IMR-90 (cell line): ENCODE measurements at regions not wholly inside any gene's neighbourhood (a gene's known extent, or its start where the extent isn't known, plus 50 kb on each side); places are given as distances from the start of the nearest gene placed in this dataset.

Experiments used
- ATAC-seq: fragments of 200-7000 bp; cut with Tn5 transposase; 2 replicates; pipeline ENCODE4 v1.9.1; 2020; ENCODE audit warnings: low read depth, mild to moderate bottlenecking, moderate library complexity
- BruUV-seq: library from RNA; stranded (reverse); fragments of 400-500 nt; replicated peaks from 2 replicates; lab custom pipeline; 2021; lab: Mats Ljungman, UMichigan
- CTCF ChIA-PET: fragments of 300-600 bp; formaldehyde crosslinking; extraction: SDS; loops from one replicate; lab custom pipeline; 2021; ENCODE audit warnings: antibody characterized with exemption; lab: Yijun Ruan, JAX
- POLR2A ChIA-PET: fragments of 300-600 bp; sonication (Branson Sonifier 250); formaldehyde crosslinking; loops from one replicate; lab custom pipeline; 2022; ENCODE audit warnings: antibody characterized with exemption; ENCODE audit not compliant: unreplicated experiment; lab: Charles Lee
- DNase-seq: peaks from one replicate; pipeline ENCODE4 v3.0.0; 2013
- H2AFZ ChIP-seq: replicated peaks from 2 replicates; pipeline ENCODE3; 2013; ENCODE audit warnings: low read length, mild to moderate bottlenecking; ENCODE audit not compliant: poor library complexity
- H2AK5ac ChIP-seq: 2 replicates; pipeline ENCODE4 v1.6.1; 2013; ENCODE audit warnings: low read depth, low read length, inconsistent platforms
- H2AK9ac ChIP-seq: replicated peaks from 2 replicates; pipeline ENCODE3; 2013; ENCODE audit warnings: mild to moderate bottlenecking, low read depth, low read length, moderate library complexity; ENCODE audit not compliant: poor library complexity
- H2BK120ac ChIP-seq: 2 replicates; pipeline ENCODE4 v1.6.1; 2013; ENCODE audit warnings: low read depth, low read length, inconsistent platforms
- H2BK15ac ChIP-seq: 3 replicates; pipeline ENCODE4 v1.6.1; 2013; ENCODE audit warnings: low read depth, low read length, inconsistent platforms
- H2BK20ac ChIP-seq: 2 replicates; pipeline ENCODE4 v1.6.1; 2013; ENCODE audit warnings: low read depth, mild to moderate bottlenecking, inconsistent platforms, low read length, moderate library complexity
- H2BK5ac ChIP-seq: 2 replicates; pipeline ENCODE4 v1.6.1; 2013; ENCODE audit warnings: mild to moderate bottlenecking, low read depth, low read length, inconsistent platforms; ENCODE audit not compliant: poor library complexity, severe bottlenecking
- H3K14ac ChIP-seq: replicated peaks from 2 replicates; pipeline ENCODE4 v1.6.1; 2013; ENCODE audit warnings: low read depth, low read length, inconsistent platforms
- H3K18ac ChIP-seq: 2 replicates; pipeline ENCODE4 v1.6.1; 2013; ENCODE audit warnings: low read depth, low read length, control low read depth
- H3K23ac ChIP-seq: 2 replicates; pipeline ENCODE4 v1.6.1; 2013; ENCODE audit warnings: low read depth, low read length, inconsistent platforms
- H3K27ac ChIP-seq: 2 replicates; pipeline ENCODE4 v1.5.1; 2013; ENCODE audit warnings: mild to moderate bottlenecking, control low read depth, low read length; ENCODE audit not compliant: insufficient read depth
- H3K27me3 ChIP-seq: 2 replicates; pipeline ENCODE4 v1.6.1; 2013; ENCODE audit warnings: low read length; ENCODE audit not compliant: control insufficient read depth, insufficient read depth
- H3K36me3 ChIP-seq: 2 replicates; pipeline ENCODE4 v1.6.1; 2013; ENCODE audit warnings: low read length, mixed read lengths; ENCODE audit not compliant: control insufficient read depth, insufficient read depth
- H3K4ac ChIP-seq: 2 replicates; pipeline ENCODE4 v1.6.1; 2013; ENCODE audit warnings: low read depth, low read length, inconsistent platforms
- H3K4me1 ChIP-seq: 2 replicates; pipeline ENCODE4 v1.6.1; 2013; ENCODE audit warnings: low read length, mixed read lengths; ENCODE audit not compliant: control insufficient read depth, insufficient read depth
- H3K4me2 ChIP-seq: 2 replicates; pipeline ENCODE4 v1.6.1; 2013; ENCODE audit warnings: low read depth, mild to moderate bottlenecking, control low read depth, low read length, moderate library complexity
- H3K4me3 ChIP-seq: 2 replicates; pipeline ENCODE4 v1.5.1; 2013; ENCODE audit warnings: low read depth, mild to moderate bottlenecking, control low read depth, low read length, moderate library complexity; ENCODE audit not compliant: insufficient read depth
- H3K56ac ChIP-seq: 2 replicates; pipeline ENCODE4 v1.6.1; 2013; ENCODE audit warnings: low read length, inconsistent platforms; ENCODE audit not compliant: insufficient read depth; ENCODE audit errors: extremely low read depth
- H3K79me1 ChIP-seq, 2 experiments: 2 replicates each; pipeline ENCODE4 v1.6.1; 2013; ENCODE audit warnings: low read length in 2 of 2, inconsistent platforms in 1 of 2, low read depth in 1 of 2
- H3K9ac ChIP-seq: 2 replicates; pipeline ENCODE4 v1.6.1; 2013; ENCODE audit warnings: low read depth, low read length, control low read depth
- H3K9me1 ChIP-seq: 2 replicates; pipeline ENCODE4 v1.6.1; 2013; ENCODE audit warnings: low read length, inconsistent platforms; ENCODE audit not compliant: insufficient read depth
- H3K9me3 ChIP-seq: 2 replicates; pipeline ENCODE4 v1.6.1; 2013; ENCODE audit warnings: low read length; ENCODE audit not compliant: control insufficient read depth, insufficient read depth
- H4K20me1 ChIP-seq: 2 replicates; pipeline ENCODE4 v1.6.1; 2013; ENCODE audit warnings: low read length, inconsistent platforms; ENCODE audit not compliant: insufficient read depth
- H4K5ac ChIP-seq: 2 replicates; pipeline ENCODE4 v1.6.1; 2013; ENCODE audit warnings: mild to moderate bottlenecking, low read depth, low read length, control low read depth
- H4K8ac ChIP-seq, 2 experiments: 2 replicates each; pipeline ENCODE4 v1.6.1; 2013; ENCODE audit warnings: low read depth in 2 of 2, low read length in 2 of 2, control low read depth in 1 of 2, inconsistent platforms in 1 of 2
- H4K91ac ChIP-seq: 2 replicates; pipeline ENCODE4 v1.6.1; 2013; ENCODE audit warnings: low read depth, low read length, inconsistent platforms; ENCODE audit not compliant: insufficient read depth
- BHLHE40 ChIP-seq: fragments of 150-350 bp; IDR thresholded peaks from 2 replicates; pipeline ENCODE4 v1.6.1; 2016; ENCODE audit warnings: mild to moderate bottlenecking, low read depth, low read length
- FOS ChIP-seq: fragments of 150-350 bp; IDR thresholded peaks from 2 replicates; pipeline ENCODE4 v1.6.1; 2016; ENCODE audit warnings: low read depth, low read length
- MAFK ChIP-seq: IDR thresholded peaks from 2 replicates; pipeline ENCODE4 v1.6.1; 2012; ENCODE audit warnings: low read depth, low read length, improper control_type of control experiment
- MAZ ChIP-seq: IDR thresholded peaks from 2 replicates; pipeline ENCODE4 v1.6.1; 2012; ENCODE audit warnings: low read depth, mild to moderate bottlenecking, low read length, improper control_type of control experiment, moderate library complexity, borderline replicate concordance
- NFE2L2 ChIP-seq: fragments of 150-350 bp; IDR thresholded peaks from 2 replicates; pipeline ENCODE4 v1.6.1; 2016; ENCODE audit warnings: low read depth, mild to moderate bottlenecking, low read length
- POLR2A ChIP-seq: IDR thresholded peaks from 2 replicates; pipeline ENCODE4 v1.6.1; 2012; ENCODE audit warnings: mild to moderate bottlenecking, low read depth, low read length
- RCOR1 ChIP-seq: IDR thresholded peaks from 2 replicates; pipeline ENCODE4 v1.6.1; 2012; ENCODE audit warnings: mild to moderate bottlenecking, low read length, improper control_type of control experiment; ENCODE audit not compliant: insufficient replicate concordance
- SMC3 ChIP-seq: fragments of 150-350 bp; IDR thresholded peaks from 2 replicates; pipeline ENCODE4 v1.6.1; 2016; ENCODE audit warnings: low read depth, mild to moderate bottlenecking, antibody characterized with exemption, low read length, moderate library complexity
- WGBS, 2 experiments: methylation state at CpG; one replicate each; pipeline versions ENCODE4 v1.1.5 to v1.1.7; 2013; ENCODE audit warnings: missing lambda C conversion rate in 2 of 2; ENCODE audit not compliant: insufficient read length in 1 of 2; ENCODE audit errors: extremely low coverage in 2 of 2; 5-methylcytosine and 5-hydroxymethylcytosine counted together
- dilution Hi-C: fragments of 300-500 bp; cut with HindIII; formaldehyde crosslinking; loops from one replicate; pipeline ENCODE4 v1.14.3; 2018; ENCODE audit warnings: low sequenced_read_pairs; ENCODE audit not compliant: unreplicated experiment
- in situ Hi-C: fragments of 300-500 bp; cut with MboI; formaldehyde crosslinking; loops from 3 replicates; pipeline ENCODE4 v1.14.3; 2019; ENCODE audit warnings: low sequenced_read_pairs, inconsistent platforms, mixed read lengths
- intact Hi-C: fragments of 100-400 bp; cut with micrococcal nuclease; formaldehyde crosslinking; loops from 2 replicates; pipeline ENCODE4 v1.10.0; 2022
- TF ChIP-seq, protein P1 (sequence below): fragments of 150-350 bp; IDR thresholded peaks from 2 replicates; pipeline ENCODE4 v1.6.1; 2016; ENCODE audit warnings: low read depth, mild to moderate bottlenecking, low read length, moderate library complexity, borderline replicate concordance

DNA sequence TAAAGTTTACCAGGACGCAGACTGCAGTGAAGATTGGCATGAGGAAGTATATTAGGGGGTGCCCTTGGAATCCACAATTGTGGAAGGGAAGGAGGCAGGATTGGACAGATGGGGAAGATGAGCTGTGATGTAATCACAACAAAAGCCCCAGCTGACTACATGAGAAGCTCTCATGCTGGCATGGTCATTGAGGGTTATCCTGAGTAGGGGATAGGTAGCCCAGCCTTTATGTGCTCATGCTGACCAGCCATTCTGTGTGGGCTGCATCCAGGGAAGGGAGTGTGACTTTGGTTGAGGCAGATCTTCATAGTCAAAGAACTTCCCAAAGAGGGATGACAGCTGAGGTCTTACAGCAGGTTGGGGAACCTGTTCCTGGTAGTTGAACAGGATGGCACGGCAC lies 52.0 kb upstream of the RANBP6 start:
- Histone ChIP-seq H2BK5ac (no peak overlapping the region), H3K4me3 (no peak overlapping the region), H3K56ac (no peak overlapping the region), H3K79me1 (no peaks in the 10 kb centered on the region), H3K4me1 (no peaks in the 10 kb centered on the region), H4K8ac (no peak overlapping the region), H4K91ac (no peak overlapping the region), H3K9me3 (no peaks in the 10 kb centered on the region; the same call in 1 of the 2 replicates), H3K4me2 (no peak overlapping the region), H4K20me1 (no peaks in the 10 kb centered on the region), H2BK20ac (no peak overlapping the region), H3K9me1 (no peaks in the 10 kb centered on the region), H3K14ac (no peak overlapping the region), H2BK15ac (no peak overlapping the region), H3K9ac (no peak overlapping the region), H2BK120ac (no peak overlapping the region), H2AK5ac (no peak overlapping the region), H3K36me3 (no peaks in the 10 kb centered on the region), H3K18ac (no peak overlapping the region), H2AK9ac (no peak overlapping the region), H3K27ac (no peak overlapping the region), H2AFZ (no peak overlapping the region), H3K4ac (no peak overlapping the region), H3K23ac (no peak overlapping the region), H3K27me3 (peaks cover 2% of the 10 kb centered on the region), H4K5ac (no peak overlapping the region)
- ChIA-PET POLR2A (no interaction called here), CTCF (interaction anchor here (1.4 kb wide), 1 partner anchor 13 kb away, joined by 6 read pairs; no protein-coding TSS in a partner anchor)
- TF ChIP-seq FOS (no peak), MAFK (no peak), BHLHE40 (no peak), SMC3 (no peak), NFE2L2 (no peak), RCOR1 (no peak), POLR2A (no peak), MAZ (no peak)
- TF ChIP-seq, protein P1, sequence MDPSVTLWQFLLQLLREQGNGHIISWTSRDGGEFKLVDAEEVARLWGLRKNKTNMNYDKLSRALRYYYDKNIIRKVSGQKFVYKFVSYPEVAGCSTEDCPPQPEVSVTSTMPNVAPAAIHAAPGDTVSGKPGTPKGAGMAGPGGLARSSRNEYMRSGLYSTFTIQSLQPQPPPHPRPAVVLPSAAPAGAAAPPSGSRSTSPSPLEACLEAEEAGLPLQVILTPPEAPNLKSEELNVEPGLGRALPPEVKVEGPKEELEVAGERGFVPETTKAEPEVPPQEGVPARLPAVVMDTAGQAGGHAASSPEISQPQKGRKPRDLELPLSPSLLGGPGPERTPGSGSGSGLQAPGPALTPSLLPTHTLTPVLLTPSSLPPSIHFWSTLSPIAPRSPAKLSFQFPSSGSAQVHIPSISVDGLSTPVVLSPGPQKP = no peak
- WGBS, 2 experiments = no CpG with 5 or more reads among the region's 2 CpGs
- dilution Hi-C loops = no loop called here
- DNase-seq (no peak), ATAC-seq (no peak)
- intact Hi-C loops = no loop called here
- BruUV-seq = no TSS peak
- in situ Hi-C loops = no loop called here
